CD4-positive, alpha-beta memory T cell (primary cell): ENCODE measurements at regions not wholly inside any gene's neighbourhood (a gene's known extent, or its start where the extent isn't known, plus 50 kb on each side); places are given as distances from the start of the nearest gene placed in this dataset.
"Not testable (repeated sequence)": the region's sequence is repeated elsewhere in the genome, so short reads cannot be mapped to it uniquely, and the experiment has no call there.

ENCODE experiments used
- CTCF ChIA-PET: fragments of 350-600 bp; sonication (Branson Sonifier 250); formaldehyde crosslinking; loops from one replicate; lab custom pipeline; 2021; ENCODE audit warnings: inconsistent platforms; ENCODE audit not compliant: partially characterized antibody; lab: Charles Lee
- POLR2A ChIA-PET: fragments of 350-600 bp; sonication (Branson Sonifier 250); formaldehyde crosslinking; loops from one replicate; lab custom pipeline; 2021; ENCODE audit not compliant: partially characterized antibody; lab: Charles Lee
- DNase-seq, 5 donors: peaks; one replicate each; pipeline versions ENCODE4 v3.0.0 to v3.0.0-alpha.2; 2020 to 2022; ENCODE audit warnings: mixed read lengths in 1 of 5
- H3K27ac ChIP-seq: one replicate; pipeline ENCODE4 v1.7.0; 2013; ENCODE audit warnings: low read depth, low read length
- H3K27me3 ChIP-seq: 2 replicates; pipeline ENCODE4 v1.7.0; 2013; ENCODE audit warnings: mild to moderate bottlenecking, low read length, moderate library complexity; ENCODE audit not compliant: insufficient read depth
- H3K36me3 ChIP-seq: 2 replicates; pipeline ENCODE4 v1.7.0; 2013; ENCODE audit warnings: mild to moderate bottlenecking, low read length, moderate library complexity; ENCODE audit not compliant: insufficient read depth
- H3K4me1 ChIP-seq: 2 replicates; pipeline ENCODE4 v1.7.0; 2013; ENCODE audit warnings: mild to moderate bottlenecking, low read length, moderate library complexity; ENCODE audit not compliant: insufficient read depth
- H3K4me3 ChIP-seq, 2 donors: one replicate each; pipeline ENCODE4 v1.7.0; 2013; ENCODE audit warnings: low read length in 2 of 2, mild to moderate bottlenecking in 1 of 2
- H3K9me3 ChIP-seq, 2 donors: one replicate each; pipeline ENCODE4 v1.7.0; 2013; ENCODE audit warnings: low read length in 2 of 2, control low read depth in 1 of 2; ENCODE audit not compliant: control insufficient read depth in 1 of 2
- H3K27ac Mint-ChIP-seq, 7 donors: one replicate each; pipeline ENCODE4 v1.8.0; 2020 to 2021; ENCODE audit warnings: mixed read lengths in 7 of 7, mild to moderate bottlenecking in 6 of 7, inconsistent platforms in 3 of 7, moderate library complexity in 3 of 7
- H3K27me3 Mint-ChIP-seq, 2 donors: one replicate each; pipeline ENCODE4 v1.8.0; 2020 to 2021; ENCODE audit warnings: mixed read lengths in 2 of 2
- H3K36me3 Mint-ChIP-seq, 2 donors: one replicate each; pipeline ENCODE4 v1.8.0; 2020 to 2021; ENCODE audit warnings: mixed read lengths in 2 of 2, inconsistent platforms in 1 of 2, mild to moderate bottlenecking in 1 of 2
- H3K4me1 Mint-ChIP-seq, 4 donors: one replicate each; pipeline ENCODE4 v1.8.0; 2020 to 2021; ENCODE audit warnings: mixed read lengths in 4 of 4, mild to moderate bottlenecking in 1 of 4
- H3K4me3 Mint-ChIP-seq, 8 donors: one replicate each; pipeline ENCODE4 v1.8.0; 2020 to 2021; ENCODE audit warnings: mixed read lengths in 8 of 8, mild to moderate bottlenecking in 7 of 8, moderate library complexity in 6 of 8, inconsistent platforms in 3 of 8
- H3K9me3 Mint-ChIP-seq, 8 donors: one replicate each; pipeline ENCODE4 v1.8.0; 2020 to 2021; ENCODE audit warnings: mixed read lengths in 8 of 8, mild to moderate bottlenecking in 5 of 8, inconsistent platforms in 3 of 8, moderate library complexity in 1 of 8
- intact Hi-C: fragments of 100-400 bp; cut with micrococcal nuclease; formaldehyde crosslinking; loops from one replicate; pipeline ENCODE4 v1.15.1; 2023

- CTCF ChIA-PET, intact Hi-C loops, H3K4me1 ChIP-seq, H3K36me3 Mint-ChIP-seq, H3K27ac ChIP-seq, H3K27me3 Mint-ChIP-seq, H3K27ac Mint-ChIP-seq, H3K4me3 Mint-ChIP-seq, H3K4me3 ChIP-seq, DNase-seq, POLR2A ChIA-PET, H3K36me3 ChIP-seq, H3K9me3 ChIP-seq, H3K27me3 ChIP-seq, H3K4me1 Mint-ChIP-seq: not testable (repeated sequence)
- H3K9me3 Mint-ChIP-seq, result peaks cover 0 to 21% (median 11%) of the 10 kb centered on the region in 8 donors
Observed at GRCh38 chr5:85994653-85995052, 623.1 kb upstream of the COX7C start.

GRCh38 chr5:85998656-85999055 lies 619.1 kb upstream of the COX7C start:
- Mint-ChIP-seq H3K4me3 (no peak overlapping the region), H3K27ac (no peak overlapping the region), H3K36me3 (no peaks in the 10 kb centered on the region), H3K9me3 (peaks cover 0 to 13% (median 3%) of the 10 kb centered on the region in 8 donors), H3K4me1 (no peaks in the 10 kb centered on the region), H3K27me3 (no peaks in the 10 kb centered on the region)
- Histone ChIP-seq H3K9me3 (no peaks in the 10 kb centered on the region), H3K4me1 (no peaks in the 10 kb centered on the region), H3K27me3 (no peaks in the 10 kb centered on the region), H3K36me3 (no peaks in the 10 kb centered on the region), H3K27ac (no peak overlapping the region), H3K4me3 (no peak overlapping the region)
- intact Hi-C loops, result no loop called here
- no peak for DNase-seq
- CTCF ChIA-PET, result no interaction called here
- POLR2A ChIA-PET, result no interaction called here

- Mint-ChIP-seq H3K4me1 (no peaks in the 10 kb centered on the region), H3K36me3 (no peaks in the 10 kb centered on the region), H3K4me3 (no peak overlapping the region), H3K27me3 (no peaks in the 10 kb centered on the region), H3K27ac (no peak overlapping the region), H3K9me3 (peaks cover 2 to 24% (median 9%) of the 10 kb centered on the region in 8 donors)
- H3K4me3 ChIP-seq, result no peak overlapping the region
- H3K36me3 ChIP-seq, result no peaks in the 10 kb centered on the region
- no peaks in the 10 kb centered on the region for H3K4me1 ChIP-seq
- no peaks in the 10 kb centered on the region for H3K9me3 ChIP-seq
- no peak for DNase-seq
- intact Hi-C loops, result no loop called here
- no peak overlapping the region for H3K27ac ChIP-seq
- ChIA-PET POLR2A (no interaction called here), CTCF (no interaction called here)
- no peaks in the 10 kb centered on the region for H3K27me3 ChIP-seq
Observed at GRCh38 chr5:86008293-86008692, 609.4 kb upstream of the COX7C start.

- H3K4me3 ChIP-seq, result no peak overlapping the region
- POLR2A ChIA-PET, result no interaction called here
- H3K4me3 Mint-ChIP-seq, result no peak overlapping the region
Observed at GRCh38 chr5:86008704-86009103, 609.0 kb upstream of the COX7C start.

GRCh38 chr5:86011937-86012336 lies 605.8 kb upstream of the COX7C start:
- ChIA-PET POLR2A (no interaction called here), CTCF (no interaction called here)
- H3K4me1 ChIP-seq, result no peaks in the 10 kb centered on the region
- peaks cover 2 to 28% (median 9%) of the 10 kb centered on the region in 8 donors for H3K9me3 Mint-ChIP-seq
- H3K4me1 Mint-ChIP-seq, result no peaks in the 10 kb centered on the region
- H3K4me3 ChIP-seq, result no peak overlapping the region
- no peaks in the 10 kb centered on the region for H3K9me3 ChIP-seq
- no peaks in the 10 kb centered on the region for H3K36me3 Mint-ChIP-seq
- intact Hi-C loops, result no loop called here
- no peak overlapping the region for H3K27ac Mint-ChIP-seq
- DNase-seq, result no peak
- H3K36me3 ChIP-seq, result no peaks in the 10 kb centered on the region
- no peak overlapping the region for H3K4me3 Mint-ChIP-seq
- H3K27ac ChIP-seq, result no peak overlapping the region
- no peaks in the 10 kb centered on the region for H3K27me3 ChIP-seq
- H3K27me3 Mint-ChIP-seq, result no peaks in the 10 kb centered on the region

More at GRCh38 chr5:86008704-86009103, 609.0 kb upstream of the COX7C start:
- Mint-ChIP-seq H3K9me3 (peaks cover 2 to 24% (median 9%) of the 10 kb centered on the region in 8 donors), H3K27me3 (no peaks in the 10 kb centered on the region), H3K36me3 (no peaks in the 10 kb centered on the region), H3K4me1 (no peaks in the 10 kb centered on the region), H3K27ac (no peak overlapping the region)
- DNase-seq, result no peak
- intact Hi-C loops, result no loop called here
- H3K9me3 ChIP-seq, result no peaks in the 10 kb centered on the region
- no peaks in the 10 kb centered on the region for H3K27me3 ChIP-seq
- CTCF ChIA-PET, result no interaction called here
- no peaks in the 10 kb centered on the region for H3K36me3 ChIP-seq
- H3K27ac ChIP-seq, result no peak overlapping the region
- H3K4me1 ChIP-seq, result no peaks in the 10 kb centered on the region

- Histone ChIP-seq H3K27ac (no peak overlapping the region), H3K27me3 (no peaks in the 10 kb centered on the region), H3K4me1 (no peaks in the 10 kb centered on the region), H3K4me3 (no peak overlapping the region), H3K9me3 (no peaks in the 10 kb centered on the region), H3K36me3 (no peaks in the 10 kb centered on the region)
- Mint-ChIP-seq H3K36me3 (no peaks in the 10 kb centered on the region), H3K27me3 (no peaks in the 10 kb centered on the region), H3K9me3 (peaks cover 0 to 5% (median 3%) of the 10 kb centered on the region in 8 donors), H3K4me1 (no peaks in the 10 kb centered on the region), H3K4me3 (no peak overlapping the region), H3K27ac (no peak overlapping the region)
- intact Hi-C loops, result no loop called here
- ChIA-PET POLR2A (no interaction called here), CTCF (no interaction called here)
- DNase-seq, result no peak
Observed at GRCh38 chr5:86029308-86029707, 588.4 kb upstream of the COX7C start.

- CTCF ChIA-PET, result no interaction called here
- H3K27me3 ChIP-seq, result no peaks in the 10 kb centered on the region
- H3K36me3 Mint-ChIP-seq, result no peaks in the 10 kb centered on the region
- intact Hi-C loops, result no loop called here
- no peak overlapping the region for H3K4me3 Mint-ChIP-seq
- no peaks in the 10 kb centered on the region for H3K4me1 Mint-ChIP-seq
- no peak overlapping the region for H3K4me3 ChIP-seq
- peaks cover 0 to 8% (median 3%) of the 10 kb centered on the region in 8 donors for H3K9me3 Mint-ChIP-seq
- no peaks in the 10 kb centered on the region for H3K4me1 ChIP-seq
- H3K27ac Mint-ChIP-seq, result no peak overlapping the region
- DNase-seq, result no peak
- H3K36me3 ChIP-seq, result no peaks in the 10 kb centered on the region
- no peaks in the 10 kb centered on the region for H3K9me3 ChIP-seq
- no peaks in the 10 kb centered on the region for H3K27me3 Mint-ChIP-seq
- no peak overlapping the region for H3K27ac ChIP-seq
- POLR2A ChIA-PET, result no interaction called here
Observed at GRCh38 chr5:86030753-86031152, 587.0 kb upstream of the COX7C start.

GRCh38 chr5:86038566-86038965 lies 579.2 kb upstream of the COX7C start:
- H3K36me3 ChIP-seq, result no peaks in the 10 kb centered on the region
- ChIA-PET CTCF (no interaction called here), POLR2A (no interaction called here)
- H3K9me3 ChIP-seq, result no peaks in the 10 kb centered on the region
- Mint-ChIP-seq H3K4me1 (no peaks in the 10 kb centered on the region), H3K4me3 (no peak overlapping the region), H3K27me3 (no peaks in the 10 kb centered on the region), H3K36me3 (no peaks in the 10 kb centered on the region), H3K9me3 (peaks cover 1 to 14% (median 6%) of the 10 kb centered on the region in 8 donors), H3K27ac (no peak overlapping the region)
- DNase-seq, result no peak
- H3K4me3 ChIP-seq, result no peak overlapping the region
- intact Hi-C loops, result no loop called here
- H3K27me3 ChIP-seq, result no peaks in the 10 kb centered on the region
- no peaks in the 10 kb centered on the region for H3K4me1 ChIP-seq
- no peak overlapping the region for H3K27ac ChIP-seq
